ENCODE measurements at regions not wholly inside any gene's neighbourhood (a gene's known extent, or its start where the extent isn't known, plus 50 kb on each side); places are given as distances from the start of the nearest gene placed in this dataset.

- TF ChIP-seq CTCF (conservative IDR thresholded peaks at IDR 0.05; ENCODE audit: low read depth in 2 of 2) (no peak), ETS1 (IDR thresholded peaks at IDR 0.05) (no peak), EZH2phosphoT487 (IDR thresholded peaks at IDR 0.05; ENCODE audit: unreplicated experiment) (no peak), EZH2 (IDR thresholded peaks at IDR 0.05; ENCODE audit: low read depth, unreplicated experiment) (no peak), POLR2AphosphoS5 (IDR thresholded peaks at IDR 0.05; ENCODE audit: low read depth) (no peak), NANOG (IDR thresholded peaks at IDR 0.05; ENCODE audit: borderline replicate concordance) (no peak), CREB1 (CRISPR knock-in tag; IDR thresholded peaks at IDR 0.05; ENCODE audit: low read depth) (no peak)
- TF ChIP-seq, protein P1, sequence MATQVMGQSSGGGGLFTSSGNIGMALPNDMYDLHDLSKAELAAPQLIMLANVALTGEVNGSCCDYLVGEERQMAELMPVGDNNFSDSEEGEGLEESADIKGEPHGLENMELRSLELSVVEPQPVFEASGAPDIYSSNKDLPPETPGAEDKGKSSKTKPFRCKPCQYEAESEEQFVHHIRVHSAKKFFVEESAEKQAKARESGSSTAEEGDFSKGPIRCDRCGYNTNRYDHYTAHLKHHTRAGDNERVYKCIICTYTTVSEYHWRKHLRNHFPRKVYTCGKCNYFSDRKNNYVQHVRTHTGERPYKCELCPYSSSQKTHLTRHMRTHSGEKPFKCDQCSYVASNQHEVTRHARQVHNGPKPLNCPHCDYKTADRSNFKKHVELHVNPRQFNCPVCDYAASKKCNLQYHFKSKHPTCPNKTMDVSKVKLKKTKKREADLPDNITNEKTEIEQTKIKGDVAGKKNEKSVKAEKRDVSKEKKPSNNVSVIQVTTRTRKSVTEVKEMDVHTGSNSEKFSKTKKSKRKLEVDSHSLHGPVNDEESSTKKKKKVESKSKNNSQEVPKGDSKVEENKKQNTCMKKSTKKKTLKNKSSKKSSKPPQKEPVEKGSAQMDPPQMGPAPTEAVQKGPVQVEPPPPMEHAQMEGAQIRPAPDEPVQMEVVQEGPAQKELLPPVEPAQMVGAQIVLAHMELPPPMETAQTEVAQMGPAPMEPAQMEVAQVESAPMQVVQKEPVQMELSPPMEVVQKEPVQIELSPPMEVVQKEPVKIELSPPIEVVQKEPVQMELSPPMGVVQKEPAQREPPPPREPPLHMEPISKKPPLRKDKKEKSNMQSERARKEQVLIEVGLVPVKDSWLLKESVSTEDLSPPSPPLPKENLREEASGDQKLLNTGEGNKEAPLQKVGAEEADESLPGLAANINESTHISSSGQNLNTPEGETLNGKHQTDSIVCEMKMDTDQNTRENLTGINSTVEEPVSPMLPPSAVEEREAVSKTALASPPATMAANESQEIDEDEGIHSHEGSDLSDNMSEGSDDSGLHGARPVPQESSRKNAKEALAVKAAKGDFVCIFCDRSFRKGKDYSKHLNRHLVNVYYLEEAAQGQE (IDR thresholded peaks at IDR 0.05; ENCODE audit: unreplicated experiment): no peak
- TF ChIP-seq, protein P2, sequence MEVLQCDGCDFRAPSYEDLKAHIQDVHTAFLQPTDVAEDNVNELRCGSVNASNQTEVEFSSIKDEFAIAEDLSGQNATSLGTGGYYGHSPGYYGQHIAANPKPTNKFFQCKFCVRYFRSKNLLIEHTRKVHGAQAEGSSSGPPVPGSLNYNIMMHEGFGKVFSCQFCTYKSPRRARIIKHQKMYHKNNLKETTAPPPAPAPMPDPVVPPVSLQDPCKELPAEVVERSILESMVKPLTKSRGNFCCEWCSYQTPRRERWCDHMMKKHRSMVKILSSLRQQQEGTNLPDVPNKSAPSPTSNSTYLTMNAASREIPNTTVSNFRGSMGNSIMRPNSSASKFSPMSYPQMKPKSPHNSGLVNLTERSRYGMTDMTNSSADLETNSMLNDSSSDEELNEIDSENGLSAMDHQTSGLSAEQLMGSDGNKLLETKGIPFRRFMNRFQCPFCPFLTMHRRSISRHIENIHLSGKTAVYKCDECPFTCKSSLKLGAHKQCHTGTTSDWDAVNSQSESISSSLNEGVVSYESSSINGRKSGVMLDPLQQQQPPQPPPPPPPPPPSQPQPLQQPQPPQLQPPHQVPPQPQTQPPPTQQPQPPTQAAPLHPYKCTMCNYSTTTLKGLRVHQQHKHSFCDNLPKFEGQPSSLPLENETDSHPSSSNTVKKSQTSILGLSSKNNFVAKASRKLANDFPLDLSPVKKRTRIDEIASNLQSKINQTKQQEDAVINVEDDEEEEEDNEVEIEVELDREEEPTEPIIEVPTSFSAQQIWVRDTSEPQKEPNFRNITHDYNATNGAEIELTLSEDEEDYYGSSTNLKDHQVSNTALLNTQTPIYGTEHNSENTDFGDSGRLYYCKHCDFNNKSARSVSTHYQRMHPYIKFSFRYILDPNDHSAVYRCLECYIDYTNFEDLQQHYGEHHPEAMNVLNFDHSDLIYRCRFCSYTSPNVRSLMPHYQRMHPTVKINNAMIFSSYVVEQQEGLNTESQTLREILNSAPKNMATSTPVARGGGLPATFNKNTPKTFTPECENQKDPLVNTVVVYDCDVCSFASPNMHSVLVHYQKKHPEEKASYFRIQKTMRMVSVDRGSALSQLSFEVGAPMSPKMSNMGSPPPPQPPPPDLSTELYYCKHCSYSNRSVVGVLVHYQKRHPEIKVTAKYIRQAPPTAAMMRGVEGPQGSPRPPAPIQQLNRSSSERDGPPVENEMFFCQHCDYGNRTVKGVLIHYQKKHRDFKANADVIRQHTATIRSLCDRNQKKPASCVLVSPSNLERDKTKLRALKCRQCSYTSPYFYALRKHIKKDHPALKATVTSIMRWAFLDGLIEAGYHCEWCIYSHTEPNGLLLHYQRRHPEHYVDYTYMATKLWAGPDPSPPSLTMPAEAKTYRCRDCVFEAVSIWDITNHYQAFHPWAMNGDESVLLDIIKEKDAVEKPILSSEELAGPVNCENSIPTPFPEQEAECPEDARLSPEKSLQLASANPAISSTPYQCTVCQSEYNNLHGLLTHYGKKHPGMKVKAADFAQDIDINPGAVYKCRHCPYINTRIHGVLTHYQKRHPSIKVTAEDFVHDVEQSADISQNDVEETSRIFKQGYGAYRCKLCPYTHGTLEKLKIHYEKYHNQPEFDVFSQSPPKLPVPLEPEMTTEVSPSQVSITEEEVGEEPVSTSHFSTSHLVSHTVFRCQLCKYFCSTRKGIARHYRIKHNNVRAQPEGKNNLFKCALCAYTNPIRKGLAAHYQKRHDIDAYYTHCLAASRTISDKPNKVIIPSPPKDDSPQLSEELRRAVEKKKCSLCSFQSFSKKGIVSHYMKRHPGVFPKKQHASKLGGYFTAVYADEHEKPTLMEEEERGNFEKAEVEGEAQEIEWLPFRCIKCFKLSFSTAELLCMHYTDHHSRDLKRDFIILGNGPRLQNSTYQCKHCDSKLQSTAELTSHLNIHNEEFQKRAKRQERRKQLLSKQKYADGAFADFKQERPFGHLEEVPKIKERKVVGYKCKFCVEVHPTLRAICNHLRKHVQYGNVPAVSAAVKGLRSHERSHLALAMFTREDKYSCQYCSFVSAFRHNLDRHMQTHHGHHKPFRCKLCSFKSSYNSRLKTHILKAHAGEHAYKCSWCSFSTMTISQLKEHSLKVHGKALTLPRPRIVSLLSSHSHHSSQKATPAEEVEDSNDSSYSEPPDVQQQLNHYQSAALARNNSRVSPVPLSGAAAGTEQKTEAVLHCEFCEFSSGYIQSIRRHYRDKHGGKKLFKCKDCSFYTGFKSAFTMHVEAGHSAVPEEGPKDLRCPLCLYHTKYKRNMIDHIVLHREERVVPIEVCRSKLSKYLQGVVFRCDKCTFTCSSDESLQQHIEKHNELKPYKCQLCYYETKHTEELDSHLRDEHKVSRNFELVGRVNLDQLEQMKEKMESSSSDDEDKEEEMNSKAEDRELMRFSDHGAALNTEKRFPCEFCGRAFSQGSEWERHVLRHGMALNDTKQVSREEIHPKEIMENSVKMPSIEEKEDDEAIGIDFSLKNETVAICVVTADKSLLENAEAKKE (CRISPR knock-in tag; IDR thresholded peaks at IDR 0.05): no peak
Measured at GRCh38 chr11:32164836-32165235, 74.0 kb downstream of the RCN1 start.

Data from GM23338 (cell line).